ENCODE measurements at regions not wholly inside any gene's neighbourhood (a gene's known extent, or its start where the extent isn't known, plus 50 kb on each side); places are given as distances from the start of the nearest gene placed in this dataset.
A peak's percentile ranks its signal among the peaks of the same experiment; 100 is the strongest.
"Not testable (repeated sequence)": the region's sequence is repeated elsewhere in the genome, so short reads cannot be mapped to it uniquely, and the experiment has no call there.

DNA sequence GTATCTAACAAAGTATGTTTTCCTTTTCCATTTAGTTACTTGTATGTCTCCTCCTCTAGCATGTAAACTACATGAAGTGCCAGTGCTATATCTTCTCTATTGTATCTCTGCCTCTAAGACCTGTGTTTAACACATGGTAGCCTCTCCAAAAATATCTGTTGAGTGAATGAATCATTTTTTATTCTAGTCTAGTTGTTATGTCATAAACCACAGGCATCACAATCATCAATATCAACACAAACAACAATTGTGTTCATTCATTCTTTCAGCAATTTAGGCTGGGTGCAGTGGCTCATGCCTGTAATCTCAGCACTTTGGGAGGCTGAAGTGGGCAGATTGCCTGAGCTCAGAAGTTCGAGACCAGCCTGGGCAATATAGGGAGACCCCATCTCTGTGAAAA, 111.6 kb upstream of the EYA4 start:
- TF ChIP-seq, protein P1, sequence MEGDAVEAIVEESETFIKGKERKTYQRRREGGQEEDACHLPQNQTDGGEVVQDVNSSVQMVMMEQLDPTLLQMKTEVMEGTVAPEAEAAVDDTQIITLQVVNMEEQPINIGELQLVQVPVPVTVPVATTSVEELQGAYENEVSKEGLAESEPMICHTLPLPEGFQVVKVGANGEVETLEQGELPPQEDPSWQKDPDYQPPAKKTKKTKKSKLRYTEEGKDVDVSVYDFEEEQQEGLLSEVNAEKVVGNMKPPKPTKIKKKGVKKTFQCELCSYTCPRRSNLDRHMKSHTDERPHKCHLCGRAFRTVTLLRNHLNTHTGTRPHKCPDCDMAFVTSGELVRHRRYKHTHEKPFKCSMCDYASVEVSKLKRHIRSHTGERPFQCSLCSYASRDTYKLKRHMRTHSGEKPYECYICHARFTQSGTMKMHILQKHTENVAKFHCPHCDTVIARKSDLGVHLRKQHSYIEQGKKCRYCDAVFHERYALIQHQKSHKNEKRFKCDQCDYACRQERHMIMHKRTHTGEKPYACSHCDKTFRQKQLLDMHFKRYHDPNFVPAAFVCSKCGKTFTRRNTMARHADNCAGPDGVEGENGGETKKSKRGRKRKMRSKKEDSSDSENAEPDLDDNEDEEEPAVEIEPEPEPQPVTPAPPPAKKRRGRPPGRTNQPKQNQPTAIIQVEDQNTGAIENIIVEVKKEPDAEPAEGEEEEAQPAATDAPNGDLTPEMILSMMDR (IDR thresholded peaks at IDR 0.05; ENCODE audit: low read depth, low read length, missing control alignments) = no peak
- DNase-seq (ENCODE audit: extremely low read depth, low read depth) = no peak
- H3K4me3 ChIP-seq (replicated peaks; ENCODE audit: low read depth, low read length) = no peak overlapping the region

DNA sequence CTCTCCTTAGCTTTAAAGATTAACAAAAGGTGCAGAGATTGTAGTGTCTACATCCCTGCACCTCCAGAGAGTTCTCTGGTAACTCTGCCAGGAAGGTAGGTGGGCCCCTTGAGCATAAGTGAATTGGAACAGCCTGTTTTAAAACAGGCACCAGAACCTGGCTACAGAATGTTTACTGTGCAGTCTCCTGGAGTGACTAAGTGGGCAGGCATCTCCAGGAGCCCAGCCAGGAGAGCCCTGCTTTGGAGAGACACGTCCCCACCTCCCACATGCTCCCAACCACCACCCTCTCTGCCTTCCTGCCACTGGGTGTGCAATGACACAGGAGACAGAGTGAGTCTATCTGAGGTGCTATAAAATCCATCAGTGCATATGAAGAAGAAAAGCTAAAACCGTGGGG, 110.3 kb upstream of the EYA4 start:
- no peak overlapping the region for H3K4me3 ChIP-seq (replicated peaks; ENCODE audit: low read depth, low read length)
- TF ChIP-seq, protein P1 (IDR thresholded peaks at IDR 0.05; ENCODE audit: low read depth, low read length, missing control alignments) = peak; percentile 8
- DNase-seq (ENCODE audit: extremely low read depth, low read depth) = peak; percentile 52

DNA sequence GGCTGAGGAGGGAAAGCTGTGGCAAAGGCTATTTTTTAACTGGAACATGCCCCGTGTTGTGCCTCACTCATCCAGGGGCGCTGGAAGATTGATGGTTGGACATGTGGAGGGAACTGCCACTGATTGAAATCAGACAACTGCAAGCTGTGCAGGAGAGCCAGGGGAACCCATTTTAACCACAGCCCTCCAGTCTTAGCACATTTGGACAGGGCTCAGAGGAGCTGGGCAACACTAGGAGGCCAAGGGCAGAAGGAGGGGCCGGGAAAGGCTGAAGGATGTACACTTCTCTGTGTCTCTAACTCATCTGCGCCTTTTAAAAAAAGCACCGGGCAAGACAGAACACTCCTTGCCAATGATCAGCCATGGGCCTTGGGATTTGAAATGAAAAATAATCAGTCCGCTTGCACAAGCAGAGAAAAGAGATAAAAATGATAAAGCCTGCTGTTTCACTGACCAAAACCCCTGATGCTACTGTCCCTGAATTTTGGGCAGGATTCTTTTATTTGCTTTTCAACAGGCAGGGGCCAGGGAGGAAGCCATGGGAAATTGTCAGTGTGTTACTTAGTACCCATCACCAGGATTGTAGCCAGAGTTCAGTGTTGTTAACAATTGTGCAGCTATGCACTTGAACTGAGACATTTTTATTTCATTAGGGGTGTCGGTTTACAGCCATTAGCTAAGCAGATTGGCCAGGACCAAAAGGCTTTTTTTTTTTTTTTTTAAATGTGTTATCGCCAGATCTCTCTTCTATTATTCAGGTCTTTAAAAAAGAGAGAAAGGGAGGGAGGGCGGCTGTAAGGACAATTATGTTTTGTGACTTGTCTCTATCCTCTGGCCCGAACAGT, 109.3 kb upstream of the EYA4 start:
- no peak for DNase-seq (ENCODE audit: extremely low read depth, low read depth)
- H3K4me3 ChIP-seq (replicated peaks; ENCODE audit: low read depth, low read length) = no peak overlapping the region
- TF ChIP-seq, protein P1 (IDR thresholded peaks at IDR 0.05; ENCODE audit: low read depth, low read length, missing control alignments) = no peak

DNA sequence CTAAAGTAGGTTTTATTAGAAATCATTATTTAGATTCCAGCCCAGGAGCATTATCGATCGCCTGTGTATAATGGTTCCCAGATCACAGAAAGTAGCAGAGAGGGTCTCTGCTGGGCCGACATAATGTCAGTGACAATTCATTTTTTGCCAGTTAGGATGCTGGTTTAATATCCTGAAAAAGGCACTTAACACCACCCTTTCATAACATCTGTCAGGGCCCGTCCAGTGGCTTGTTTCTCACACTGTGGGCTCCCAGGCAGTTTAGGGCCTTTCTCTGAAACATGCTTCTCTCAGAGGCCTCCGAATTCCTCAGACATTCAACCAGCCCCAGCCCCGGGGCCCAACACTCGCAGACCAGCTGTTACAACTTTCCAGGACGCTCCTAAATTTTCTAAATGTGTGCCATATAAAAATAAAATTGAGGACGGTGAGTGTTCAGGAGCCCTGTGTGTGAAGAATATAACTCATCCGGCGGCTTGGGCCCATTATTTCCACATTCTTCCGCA, 108.6 kb upstream of the EYA4 start:
- no peak for DNase-seq (ENCODE audit: extremely low read depth, low read depth)
- H3K4me3 ChIP-seq (replicated peaks; ENCODE audit: low read depth, low read length) = no peak overlapping the region
- TF ChIP-seq, protein P1 (IDR thresholded peaks at IDR 0.05; ENCODE audit: low read depth, low read length, missing control alignments) = no peak

DNA sequence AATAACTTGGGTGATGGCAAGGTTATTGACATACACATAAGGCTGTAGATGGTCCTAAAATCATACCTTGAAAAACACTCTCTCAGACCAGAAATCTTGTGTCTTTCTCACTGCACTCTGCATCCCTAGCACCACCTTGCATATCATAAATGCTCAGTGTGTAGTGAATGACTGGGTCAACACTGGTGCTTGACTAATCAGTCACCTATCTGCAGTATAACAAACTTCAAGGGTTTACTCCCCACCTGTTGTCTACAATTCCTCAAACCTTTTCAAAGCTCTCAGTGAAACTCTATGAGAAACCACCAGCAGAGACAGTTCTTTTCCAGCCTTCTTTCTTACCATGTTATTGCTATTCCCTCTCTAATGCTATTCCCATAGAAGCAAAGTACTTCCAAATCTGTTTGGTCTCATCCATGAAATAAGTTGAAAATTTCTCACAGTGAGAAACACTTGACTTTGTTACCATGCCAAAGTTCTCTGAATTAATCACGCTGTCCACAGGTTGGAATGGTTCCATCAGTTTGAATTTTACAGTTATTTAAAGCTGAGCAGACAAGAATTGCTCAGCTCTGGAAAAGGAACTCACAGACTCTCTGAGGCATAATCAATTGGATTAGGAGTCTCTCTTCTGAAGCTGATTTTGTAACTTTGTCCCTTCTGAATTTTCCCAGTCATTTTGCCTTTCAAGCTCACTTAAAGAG, 104.8 kb upstream of the EYA4 start:
- no peak overlapping the region for H3K4me3 ChIP-seq (replicated peaks; ENCODE audit: low read depth, low read length)
- TF ChIP-seq, protein P1 (IDR thresholded peaks at IDR 0.05; ENCODE audit: low read depth, low read length, missing control alignments) = no peak
- DNase-seq (ENCODE audit: extremely low read depth, low read depth) = no peak

DNA sequence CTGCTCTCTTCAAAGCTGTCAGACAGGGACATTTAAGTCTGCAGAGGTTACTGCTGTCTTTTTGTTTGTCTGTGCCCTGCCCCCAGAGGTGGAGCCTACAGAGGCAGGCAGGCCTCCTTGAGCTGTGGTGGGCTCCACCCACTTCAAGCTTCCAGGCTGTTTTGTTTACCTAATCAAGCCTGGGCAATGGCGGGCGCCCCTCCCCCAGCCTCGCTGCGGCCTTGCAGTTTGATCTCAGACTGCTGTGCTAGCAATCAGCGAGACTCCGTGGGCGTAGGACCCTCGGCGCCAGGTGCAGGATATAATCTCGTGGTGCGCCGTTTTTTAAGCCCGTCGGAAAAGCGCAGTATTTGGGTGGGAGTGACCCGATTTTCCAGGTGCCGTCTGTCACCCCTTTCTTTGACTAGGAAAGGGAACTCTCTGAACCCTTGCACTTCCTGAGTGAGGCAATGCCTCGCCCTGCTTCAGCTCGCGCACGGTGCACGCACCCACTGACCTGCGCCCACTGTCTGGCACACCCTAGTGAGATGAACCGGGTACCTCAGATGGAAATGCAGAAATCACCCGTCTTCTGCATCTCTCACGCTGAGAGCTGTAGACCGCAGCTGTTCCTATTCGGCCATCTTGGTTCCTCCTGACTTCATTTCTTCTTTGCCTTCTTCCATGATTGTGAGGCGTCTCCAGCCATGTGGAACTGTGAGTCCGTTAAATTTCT, 93.5 kb upstream of the EYA4 start:
- not testable (repeated sequence) for DNase-seq (ENCODE audit: extremely low read depth, low read depth); H3K4me3 ChIP-seq (replicated peaks; ENCODE audit: low read depth, low read length)

DNA sequence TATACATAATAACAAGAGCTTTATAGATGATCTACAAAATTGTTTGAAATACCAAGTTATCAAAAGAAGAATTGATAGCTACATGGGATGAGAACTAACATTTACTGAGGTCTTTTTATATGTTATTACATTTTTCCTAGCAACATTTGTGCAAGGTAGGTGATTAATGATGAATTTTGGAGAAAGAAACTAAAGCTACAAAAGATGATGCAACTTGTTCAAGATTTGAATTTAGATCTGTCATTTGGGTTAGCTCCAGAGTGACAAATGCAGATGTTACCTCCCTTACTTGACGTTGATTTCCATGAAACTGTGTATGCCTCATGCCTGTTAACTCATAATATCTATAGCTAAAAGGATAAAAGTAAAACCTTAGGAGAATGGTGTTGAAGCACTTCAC, 84.5 kb upstream of the EYA4 start:
- DNase-seq (ENCODE audit: extremely low read depth, low read depth) = no peak
- H3K4me3 ChIP-seq (replicated peaks; ENCODE audit: low read depth, low read length) = no peak overlapping the region
- TF ChIP-seq, protein P1 (IDR thresholded peaks at IDR 0.05; ENCODE audit: low read depth, low read length, missing control alignments) = no peak

Measured in HFF-Myc (cell line).